Heart left ventricle (tissue), 16 donors: ENCODE measurements at regions not wholly inside any gene's neighbourhood (a gene's known extent, or its start where the extent isn't known, plus 50 kb on each side); places are given as distances from the start of the nearest gene placed in this dataset.
"Not testable (repeated sequence)": the region's sequence is repeated elsewhere in the genome, so short reads cannot be mapped to it uniquely, and the experiment has no call there.

ENCODE experiments used
- ATAC-seq, 4 donors: fragments of 200-7000 bp; cut with Tn5 transposase; one replicate each; pipeline ENCODE4 v1.9.1; 2020 to 2022; ENCODE audit warnings: moderate library complexity in 4 of 4, mild to moderate bottlenecking in 3 of 4, moderate number of reproducible peaks in 1 of 4
- DNase-seq, 5 donors: peaks; one replicate each; pipeline ENCODE4 v3.0.0-alpha.2; 2020
- H3K27ac ChIP-seq, 12 donors: fragments of 200-600 bp; sonication (generic) in 4 of 12; one replicate each; pipeline versions ENCODE4 v1.5.0 to v1.8.0; 2016 to 2022; ENCODE audit warnings: mild to moderate bottlenecking in 2 of 12
- H3K27me3 ChIP-seq, 9 donors: fragments of 200-600 bp; sonication (generic) in 2 of 9; one replicate each; pipeline versions ENCODE4 v1.5.1 to v1.8.0; 2016 to 2022; ENCODE audit warnings: mild to moderate bottlenecking in 3 of 9
- H3K36me3 ChIP-seq, 9 donors: fragments of 200-600 bp; sonication (generic) in 2 of 9; one replicate each; pipeline versions ENCODE4 v1.5.0 to v1.8.0; 2018 to 2022; ENCODE audit warnings: mild to moderate bottlenecking in 2 of 9
- H3K4me1 ChIP-seq, 12 donors: fragments of 200-600 bp; sonication (generic) in 4 of 12; one replicate each; pipeline versions ENCODE4 v1.5.0 to v1.8.0; 2016 to 2022; ENCODE audit warnings: mild to moderate bottlenecking in 3 of 12
- H3K4me3 ChIP-seq, 12 donors: fragments of 200-600 bp; sonication (generic) in 4 of 12; one replicate each; pipeline versions ENCODE4 v1.5.0 to v1.8.0; 2017 to 2022; ENCODE audit warnings: mild to moderate bottlenecking in 9 of 12, moderate library complexity in 4 of 12
- H3K9me3 ChIP-seq, 12 donors: fragments of 200-600 bp; sonication (generic) in 4 of 12; one replicate each; pipeline versions ENCODE4 v1.5.0 to v1.8.0; 2016 to 2022; ENCODE audit warnings: mild to moderate bottlenecking in 1 of 12
- POLR2A ChIP-seq, 2 donors: fragments of 450-650 bp; IDR thresholded peaks; one replicate each; pipeline ENCODE4 v1.6.1; 2017; ENCODE audit warnings: antibody characterized with exemption in 2 of 2, mild to moderate bottlenecking in 2 of 2, moderate library complexity in 2 of 2
- WGBS, 4 donors: extraction: QIAGEN DNeasy Blood & Tissue Kit in 2 of 4; methylation state at CpG; one replicate each; pipeline versions ENCODE4 v1.1.5 to v1.1.7; 2013 to 2018; 5-methylcytosine and 5-hydroxymethylcytosine counted together
- intact Hi-C, 10 donors: fragments of 100-400 bp; cut with DNase I; formaldehyde crosslinking; loops; one replicate each; pipeline versions ENCODE4 v1.11.1 to v1.14.2; 2022
- TF ChIP-seq, protein P1 (sequence below), 12 donors: fragments of 200-600 bp; sonication (generic) in 4 of 12; IDR thresholded peaks; one replicate each; pipeline versions ENCODE4 v1.5.0 to v1.8.0; 2018 to 2022; ENCODE audit warnings: antibody characterized with exemption in 12 of 12, mild to moderate bottlenecking in 5 of 12
- donor health status: ischemic (EF 13 %, LVEDD 7.1; RV severe dilation, severe dysfunction).
- donor health status: healthy with polysubstance abuse.
- donor health status: DM: no; HTN: yes; CAD: no.
- donor health status: DM: no; HTN: no; CAD: no.
- donor health status: ischemic (EF 25% LVEDD 6.9; RV normal size, moderate dysfunction).
- donor health status: ischemic (EF 25% LVEDD 5.7; RV mildly dilated, moderate dysfunction).
- donor health status: healthy.
- donor health status: DM: yes; HTN: yes; CAD: no.
- donor health status: ischemic (EF 35%, LVEDD 5.7; RV mildly dilated, moderate dysfunction).
- donor health status: nonischemic (EF 11% LVEDD 7.7; RV severe dilation, severe dysfunction).
- donor health status: DM: yes; HTN: yes; CAD: no.
- donor health status: PGD.
- donor health status: ischemic (EF 29% LVEDD 5.4; RV normal size, mild dysfunction).
- donor health status: nonischemic (EF 23%, LVEDD 6.1; RV moderate dilation, normal function).

GRCh38 chr7:64433590-64433989 is 119.8 kb downstream of the ZNF736 start:
- intact Hi-C loops: no loop called here
- TF ChIP-seq, protein P1, sequence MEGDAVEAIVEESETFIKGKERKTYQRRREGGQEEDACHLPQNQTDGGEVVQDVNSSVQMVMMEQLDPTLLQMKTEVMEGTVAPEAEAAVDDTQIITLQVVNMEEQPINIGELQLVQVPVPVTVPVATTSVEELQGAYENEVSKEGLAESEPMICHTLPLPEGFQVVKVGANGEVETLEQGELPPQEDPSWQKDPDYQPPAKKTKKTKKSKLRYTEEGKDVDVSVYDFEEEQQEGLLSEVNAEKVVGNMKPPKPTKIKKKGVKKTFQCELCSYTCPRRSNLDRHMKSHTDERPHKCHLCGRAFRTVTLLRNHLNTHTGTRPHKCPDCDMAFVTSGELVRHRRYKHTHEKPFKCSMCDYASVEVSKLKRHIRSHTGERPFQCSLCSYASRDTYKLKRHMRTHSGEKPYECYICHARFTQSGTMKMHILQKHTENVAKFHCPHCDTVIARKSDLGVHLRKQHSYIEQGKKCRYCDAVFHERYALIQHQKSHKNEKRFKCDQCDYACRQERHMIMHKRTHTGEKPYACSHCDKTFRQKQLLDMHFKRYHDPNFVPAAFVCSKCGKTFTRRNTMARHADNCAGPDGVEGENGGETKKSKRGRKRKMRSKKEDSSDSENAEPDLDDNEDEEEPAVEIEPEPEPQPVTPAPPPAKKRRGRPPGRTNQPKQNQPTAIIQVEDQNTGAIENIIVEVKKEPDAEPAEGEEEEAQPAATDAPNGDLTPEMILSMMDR (IDR thresholded peaks at IDR 0.05): no peak
- TF ChIP-seq POLR2A (IDR thresholded peaks at IDR 0.05): no peak
- WGBS, 4 donors: 83 to 90% (median 89%) methylated on average over 14 of the region's 14 CpGs
- Histone ChIP-seq H3K4me3 (no peak overlapping the region), H3K36me3 (no peaks in the 10 kb centered on the region), H3K9me3 (peaks cover 0 to 32% (median 0%) of the 10 kb centered on the region in 12 donors), H3K27me3 (no peaks in the 10 kb centered on the region), H3K4me1 (no peaks in the 10 kb centered on the region), H3K27ac (no peak overlapping the region)
- DNase-seq (no peak), ATAC-seq (no peak)

DNA sequence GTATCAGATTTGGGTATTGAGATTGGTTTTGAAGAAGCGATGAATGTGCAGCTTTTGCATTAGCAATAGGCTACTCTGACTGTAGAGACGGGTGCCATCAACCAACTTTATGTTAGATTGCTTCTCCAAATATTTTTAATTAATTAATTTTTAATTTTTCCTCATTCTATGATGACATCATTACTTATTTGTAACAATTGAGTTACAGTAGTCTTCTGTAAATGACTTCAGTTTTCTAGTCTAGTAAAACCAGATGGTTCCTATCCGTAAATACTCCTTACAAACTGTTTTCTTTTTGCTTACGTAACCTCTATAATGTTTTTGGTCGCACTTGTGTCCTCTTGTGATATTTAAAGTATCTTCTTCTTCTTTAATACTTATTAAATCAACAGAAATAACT is 118.1 kb downstream of the ZNF736 start:
- Histone ChIP-seq H3K36me3 (no peaks in the 10 kb centered on the region), H3K27ac (no peak overlapping the region), H3K4me1 (no peaks in the 10 kb centered on the region), H3K27me3 (no peaks in the 10 kb centered on the region), H3K4me3 (no peak overlapping the region), H3K9me3 (peaks cover 0 to 33% (median 0%) of the 10 kb centered on the region in 12 donors)
- ATAC-seq: no peak
- intact Hi-C loops: no loop called here
- no peak for DNase-seq
- WGBS, 4 donors: 78 to 85% (median 82%) methylated on average over 5 of the region's 5 CpGs
- TF ChIP-seq, protein P1 (IDR thresholded peaks at IDR 0.05): no peak
- no peak for TF ChIP-seq POLR2A (IDR thresholded peaks at IDR 0.05)

DNA sequence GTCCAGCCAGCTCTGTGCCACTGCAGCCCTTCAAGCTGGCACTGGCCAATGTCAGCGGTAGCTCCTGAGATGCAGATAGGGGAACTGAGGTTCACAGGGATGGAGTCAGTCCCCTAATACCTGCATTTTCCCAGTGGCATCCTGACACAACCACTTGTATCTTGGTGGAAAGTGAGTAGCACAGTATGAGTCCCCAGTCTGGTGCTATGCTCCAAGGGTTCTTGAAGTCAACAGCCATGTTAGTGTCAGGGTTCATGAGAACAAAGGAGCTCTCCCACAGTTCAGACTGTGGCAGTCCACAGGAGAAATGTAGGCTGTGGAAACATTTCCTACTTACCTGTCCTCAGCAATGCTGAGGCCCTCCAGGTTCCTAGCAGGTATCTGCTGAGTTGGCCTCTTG is 115.5 kb downstream of the ZNF736 start:
- H3K27me3 ChIP-seq: no peaks in the 10 kb centered on the region
- no peaks in the 10 kb centered on the region for H3K4me1 ChIP-seq
- DNase-seq (no peak), ATAC-seq (no peak)
- no peak overlapping the region for H3K4me3 ChIP-seq
- TF ChIP-seq POLR2A (IDR thresholded peaks at IDR 0.05): no peak
- TF ChIP-seq, protein P1 (IDR thresholded peaks at IDR 0.05): no peak
- H3K36me3 ChIP-seq: no peaks in the 10 kb centered on the region
- no peak overlapping the region for H3K27ac ChIP-seq
- H3K9me3 ChIP-seq: peaks cover 0 to 29% (median 0%) of the 10 kb centered on the region in 12 donors
- intact Hi-C loops: no loop called here
- 86 to 93% (median 91%) methylated on average over 1 of the region's 1 CpG for WGBS, 4 donors

DNA sequence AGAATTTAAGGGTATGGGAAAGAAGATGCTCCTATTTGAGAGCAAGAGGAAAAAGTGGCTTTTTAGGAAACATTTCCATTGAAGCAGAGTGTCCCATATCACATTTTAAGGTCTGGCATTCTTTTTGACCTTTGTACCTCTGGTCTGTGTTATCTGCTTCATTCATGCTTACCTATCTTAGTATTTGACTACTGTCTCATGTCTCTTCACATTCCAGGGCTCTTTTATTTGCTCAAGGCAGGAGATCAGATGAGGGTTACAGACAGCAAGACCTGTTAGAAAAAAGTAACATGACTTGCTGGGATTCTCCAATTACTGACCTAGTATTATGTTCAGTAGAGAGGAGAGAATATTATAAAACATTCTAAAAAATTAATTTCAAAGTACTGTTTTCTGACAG is 111.7 kb downstream of the ZNF736 start:
- ATAC-seq, intact Hi-C loops, H3K36me3 ChIP-seq, H3K4me3 ChIP-seq, H3K4me1 ChIP-seq, DNase-seq, H3K27me3 ChIP-seq, H3K27ac ChIP-seq: not testable (repeated sequence)
- peaks cover 0 to 22% (median 0%) of the 10 kb centered on the region in 12 donors for H3K9me3 ChIP-seq

GRCh38 chr7:64407148-64407547 is 93.4 kb downstream of the ZNF736 start:
- 89 to 92% (median 90%) methylated on average over 17 to 18 of the region's 18 CpGs for WGBS, 4 donors
- no peak overlapping the region for H3K4me3 ChIP-seq

More at GRCh38 chr7:64407148-64407547, 93.4 kb downstream of the ZNF736 start:
- intact Hi-C loops: no loop called here
- TF ChIP-seq, protein P1 (IDR thresholded peaks at IDR 0.05): no peak
- TF ChIP-seq POLR2A (IDR thresholded peaks at IDR 0.05): no peak
- H3K36me3 ChIP-seq: no peaks in the 10 kb centered on the region
- no peak for DNase-seq
- H3K4me1 ChIP-seq: no peaks in the 10 kb centered on the region
- peaks cover 0 to 12% (median 1%) of the 10 kb centered on the region in 12 donors for H3K9me3 ChIP-seq
- no peaks in the 10 kb centered on the region for H3K27me3 ChIP-seq
- ATAC-seq: no peak
- no peak overlapping the region for H3K27ac ChIP-seq
